Heart left ventricle (tissue), 16 donors: ENCODE measurements at regions not wholly inside any gene's neighbourhood (a gene's known extent, or its start where the extent isn't known, plus 50 kb on each side); places are given as distances from the start of the nearest gene placed in this dataset.

Experiments used
- ATAC-seq, 4 donors: fragments of 200-7000 bp; cut with Tn5 transposase; one replicate each; pipeline ENCODE4 v1.9.1; 2020 to 2022; ENCODE audit warnings: moderate library complexity in 4 of 4, mild to moderate bottlenecking in 3 of 4, moderate number of reproducible peaks in 1 of 4
- DNase-seq, 5 donors: peaks; one replicate each; pipeline ENCODE4 v3.0.0-alpha.2; 2020
- H3K27ac ChIP-seq, 12 donors: fragments of 200-600 bp; sonication (generic) in 4 of 12; one replicate each; pipeline versions ENCODE4 v1.5.0 to v1.8.0; 2016 to 2022; ENCODE audit warnings: mild to moderate bottlenecking in 2 of 12
- H3K27me3 ChIP-seq, 9 donors: fragments of 200-600 bp; sonication (generic) in 2 of 9; one replicate each; pipeline versions ENCODE4 v1.5.1 to v1.8.0; 2016 to 2022; ENCODE audit warnings: mild to moderate bottlenecking in 3 of 9
- H3K36me3 ChIP-seq, 9 donors: fragments of 200-600 bp; sonication (generic) in 2 of 9; one replicate each; pipeline versions ENCODE4 v1.5.0 to v1.8.0; 2018 to 2022; ENCODE audit warnings: mild to moderate bottlenecking in 2 of 9
- H3K4me1 ChIP-seq, 12 donors: fragments of 200-600 bp; sonication (generic) in 4 of 12; one replicate each; pipeline versions ENCODE4 v1.5.0 to v1.8.0; 2016 to 2022; ENCODE audit warnings: mild to moderate bottlenecking in 3 of 12
- H3K4me3 ChIP-seq, 12 donors: fragments of 200-600 bp; sonication (generic) in 4 of 12; one replicate each; pipeline versions ENCODE4 v1.5.0 to v1.8.0; 2017 to 2022; ENCODE audit warnings: mild to moderate bottlenecking in 9 of 12, moderate library complexity in 4 of 12
- H3K9me3 ChIP-seq, 12 donors: fragments of 200-600 bp; sonication (generic) in 4 of 12; one replicate each; pipeline versions ENCODE4 v1.5.0 to v1.8.0; 2016 to 2022; ENCODE audit warnings: mild to moderate bottlenecking in 1 of 12
- CTCF ChIP-seq, 12 donors: fragments of 200-600 bp; sonication (generic) in 4 of 12; IDR thresholded peaks; one replicate each; pipeline versions ENCODE4 v1.5.0 to v1.8.0; 2018 to 2022; ENCODE audit warnings: antibody characterized with exemption in 12 of 12, mild to moderate bottlenecking in 5 of 12
- POLR2A ChIP-seq, 2 donors: fragments of 450-650 bp; IDR thresholded peaks; one replicate each; pipeline ENCODE4 v1.6.1; 2017; ENCODE audit warnings: antibody characterized with exemption in 2 of 2, mild to moderate bottlenecking in 2 of 2, moderate library complexity in 2 of 2
- WGBS, 4 donors: extraction: QIAGEN DNeasy Blood & Tissue Kit in 2 of 4; methylation state at CpG; one replicate each; pipeline versions ENCODE4 v1.1.5 to v1.1.7; 2013 to 2018; 5-methylcytosine and 5-hydroxymethylcytosine counted together
- intact Hi-C, 10 donors: fragments of 100-400 bp; cut with DNase I; formaldehyde crosslinking; loops; one replicate each; pipeline versions ENCODE4 v1.11.1 to v1.14.2; 2022
- donor health status: ischemic (EF 13 %, LVEDD 7.1; RV severe dilation, severe dysfunction).
- donor health status: healthy with polysubstance abuse.
- donor health status: DM: no; HTN: yes; CAD: no.
- donor health status: DM: no; HTN: no; CAD: no.
- donor health status: ischemic (EF 25% LVEDD 6.9; RV normal size, moderate dysfunction).
- donor health status: ischemic (EF 25% LVEDD 5.7; RV mildly dilated, moderate dysfunction).
- donor health status: healthy.
- donor health status: DM: yes; HTN: yes; CAD: no.
- donor health status: ischemic (EF 35%, LVEDD 5.7; RV mildly dilated, moderate dysfunction).
- donor health status: nonischemic (EF 11% LVEDD 7.7; RV severe dilation, severe dysfunction).
- donor health status: DM: yes; HTN: yes; CAD: no.
- donor health status: PGD.
- donor health status: ischemic (EF 29% LVEDD 5.4; RV normal size, mild dysfunction).
- donor health status: nonischemic (EF 23%, LVEDD 6.1; RV moderate dilation, normal function).

GRCh38 chr13:30044932-30045331 lies 194.5 kb upstream of the UBL3 start:
- no peak for TF ChIP-seq POLR2A (IDR thresholded peaks at IDR 0.05)
- no peak for TF ChIP-seq CTCF (IDR thresholded peaks at IDR 0.05)
- ATAC-seq (no peak), DNase-seq (no peak)
- peaks cover 0 to 26% (median 0%) of the 10 kb centered on the region in 9 donors for H3K27me3 ChIP-seq
- H3K9me3 ChIP-seq = no peaks in the 10 kb centered on the region
- no peaks in the 10 kb centered on the region for H3K36me3 ChIP-seq
- 80 to 92% (median 85%) methylated on average over 1 of the region's 1 CpG for WGBS, 4 donors
- intact Hi-C loops = no loop called here
- no peak overlapping the region for H3K27ac ChIP-seq
- H3K4me3 ChIP-seq = no peak overlapping the region
- H3K4me1 ChIP-seq = no peaks in the 10 kb centered on the region

DNA sequence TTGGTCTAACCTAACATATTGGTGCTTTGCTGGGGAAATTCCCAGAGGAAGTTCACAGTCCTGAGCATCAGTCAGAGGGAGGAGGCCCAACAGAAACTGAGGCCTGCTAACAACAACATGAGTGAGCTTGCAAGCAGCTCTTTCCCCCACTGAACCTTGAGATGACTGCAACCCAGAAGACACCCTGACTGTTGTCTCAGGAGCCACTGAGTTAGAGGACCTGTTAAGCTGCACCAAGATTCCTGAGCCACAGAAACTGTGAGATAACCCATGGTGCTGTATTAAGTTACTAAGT lies 193.2 kb upstream of the UBL3 start:
- Histone ChIP-seq H3K4me1 (no peaks in the 10 kb centered on the region), H3K27ac (no peak overlapping the region), H3K36me3 (no peaks in the 10 kb centered on the region), H3K27me3 (peaks cover 0 to 23% (median 5%) of the 10 kb centered on the region in 9 donors), H3K4me3 (no peak overlapping the region), H3K9me3 (no peaks in the 10 kb centered on the region)
- DNase-seq (no peak), ATAC-seq (no peak)
- intact Hi-C loops = no loop called here
- no peak for TF ChIP-seq CTCF (IDR thresholded peaks at IDR 0.05)

DNA sequence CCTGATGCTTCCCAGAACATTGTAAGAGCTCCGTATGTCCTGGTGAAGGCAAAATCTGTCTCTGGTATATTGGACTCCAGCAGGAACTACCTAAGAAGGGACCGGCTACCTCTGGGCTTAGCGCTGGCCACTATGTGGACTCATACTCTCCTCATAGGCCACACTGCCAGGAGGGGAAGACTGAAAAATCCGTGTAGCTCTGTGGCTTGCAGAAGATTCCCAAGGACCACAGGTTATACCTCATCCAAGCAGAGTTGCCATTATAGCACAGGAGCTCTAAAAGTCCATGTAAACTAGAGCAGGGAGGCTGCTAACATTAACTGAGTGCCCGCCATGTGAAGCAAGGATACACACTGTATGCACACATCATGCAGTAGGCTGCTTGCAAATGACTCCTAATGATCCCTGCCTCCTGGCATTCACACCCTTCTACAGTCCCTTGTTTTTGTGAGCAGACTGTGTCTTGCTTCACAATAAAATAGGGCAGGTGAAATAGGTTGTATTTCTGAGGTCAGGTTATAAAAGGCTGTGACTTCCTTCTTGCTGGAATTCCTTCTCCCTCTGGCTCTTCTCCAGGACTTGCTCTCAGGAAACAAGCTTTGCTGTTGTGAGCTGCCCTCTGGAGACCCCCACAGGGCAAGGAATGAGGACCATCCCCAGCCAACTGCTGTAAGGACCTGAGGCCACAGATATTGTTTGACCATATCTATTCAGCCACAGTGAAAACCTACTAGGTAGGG lies 192.6 kb upstream of the UBL3 start:
- 83 to 95% (median 91%) methylated on average over 5 of the region's 5 CpGs for WGBS, 4 donors
- TF ChIP-seq CTCF (IDR thresholded peaks at IDR 0.05) (no peak), POLR2A (IDR thresholded peaks at IDR 0.05) (no peak)
- H3K9me3 ChIP-seq = no peaks in the 10 kb centered on the region
- intact Hi-C loops = no loop called here
- H3K4me1 ChIP-seq = no peaks in the 10 kb centered on the region
- H3K27ac ChIP-seq = no peak overlapping the region
- H3K36me3 ChIP-seq = no peaks in the 10 kb centered on the region
- no peak overlapping the region for H3K4me3 ChIP-seq
- peaks cover 0 to 22% (median 5%) of the 10 kb centered on the region in 9 donors for H3K27me3 ChIP-seq
- ATAC-seq (no peak), DNase-seq (no peak)

DNA sequence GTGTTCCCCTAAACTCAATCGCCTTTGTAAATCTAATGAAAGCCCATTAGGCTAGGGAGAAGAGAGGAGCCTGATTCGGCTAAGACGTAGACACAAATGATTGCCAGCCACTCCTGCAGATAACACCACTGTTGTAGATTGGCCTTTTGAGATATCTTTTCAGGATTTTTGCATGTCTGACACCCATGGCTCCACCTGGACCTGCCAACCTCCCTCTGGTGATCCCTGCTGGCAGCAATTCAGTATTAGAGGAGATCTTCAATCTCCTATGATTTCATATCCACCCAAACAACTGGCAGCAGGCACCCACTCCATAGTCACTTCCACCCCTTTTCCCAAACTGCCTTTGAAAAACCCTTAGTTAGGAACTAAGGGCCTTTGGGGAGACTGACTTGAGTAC lies 191.9 kb upstream of the UBL3 start:
- Histone ChIP-seq H3K27ac (no peak overlapping the region), H3K4me1 (no peaks in the 10 kb centered on the region), H3K9me3 (no peaks in the 10 kb centered on the region), H3K27me3 (peaks cover 0 to 22% (median 5%) of the 10 kb centered on the region in 9 donors), H3K36me3 (no peaks in the 10 kb centered on the region), H3K4me3 (no peak overlapping the region)
- ATAC-seq (no peak), DNase-seq (no peak)
- WGBS, 4 donors = 70 to 90% (median 81%) methylated on average over 3 of the region's 3 CpGs
- TF ChIP-seq CTCF (IDR thresholded peaks at IDR 0.05) = no peak
- TF ChIP-seq POLR2A (IDR thresholded peaks at IDR 0.05) = no peak
- intact Hi-C loops = no loop called here
